Chondrocyte (in vitro differentiated cells): ENCODE measurements at regions not wholly inside any gene's neighbourhood (a gene's known extent, or its start where the extent isn't known, plus 50 kb on each side); places are given as distances from the start of the nearest gene placed in this dataset.

Source experiments
- DNase-seq: peaks from one replicate; pipeline ENCODE4 v3.0.0; 2021; ENCODE audit warnings: mixed read lengths, low spot score
- H3K27ac Mint-ChIP-seq: one replicate; pipeline ENCODE4 v1.8.0; 2021; ENCODE audit warnings: mild to moderate bottlenecking, moderate library complexity, mixed read lengths; ENCODE audit not compliant: unreplicated experiment
- H3K27me3 Mint-ChIP-seq: 2 replicates; pipeline ENCODE4 v1.8.0; 2021; ENCODE audit warnings: low read depth, mixed read lengths
- H3K36me3 Mint-ChIP-seq: 2 replicates; pipeline ENCODE4 v1.8.0; 2021; ENCODE audit warnings: low read depth, mixed read lengths
- H3K4me1 Mint-ChIP-seq: 2 replicates; pipeline ENCODE4 v1.8.0; 2021; ENCODE audit warnings: low read depth, mild to moderate bottlenecking, mixed read lengths
- H3K4me3 Mint-ChIP-seq: one replicate; pipeline ENCODE4 v1.8.0; 2021; ENCODE audit warnings: mild to moderate bottlenecking, moderate library complexity, mixed read lengths; ENCODE audit not compliant: unreplicated experiment
- H3K9me3 Mint-ChIP-seq: 2 replicates; pipeline ENCODE4 v1.8.0; 2021; ENCODE audit warnings: low read depth, mixed read lengths
- CTCF ChIP-seq: fragments of 200-600 bp; sonication (generic); IDR thresholded peaks from 2 replicates; pipeline ENCODE4 v1.5.0; 2021; ENCODE audit warnings: antibody characterized with exemption, mild to moderate bottlenecking, moderate library complexity

- H3K9me3 Mint-ChIP-seq, result peaks cover 47% of the 10 kb centered on the region
- no peak for TF ChIP-seq CTCF
- no peak overlapping the region for H3K4me3 Mint-ChIP-seq
- H3K27ac Mint-ChIP-seq, result no peak overlapping the region
- H3K27me3 Mint-ChIP-seq, result no peaks in the 10 kb centered on the region
- no peak for DNase-seq
- H3K36me3 Mint-ChIP-seq, result no peaks in the 10 kb centered on the region
- H3K4me1 Mint-ChIP-seq, result no peaks in the 10 kb centered on the region
These were observed 520.5 kb upstream of the STXBP6 start for GRCh38 chr14:25570483-25570882.

GRCh38 chr14:25557466-25557865 is 507.5 kb upstream of the STXBP6 start:
- no peak overlapping the region for H3K4me3 Mint-ChIP-seq
- no peaks in the 10 kb centered on the region for H3K27me3 Mint-ChIP-seq
- H3K4me1 Mint-ChIP-seq, result no peaks in the 10 kb centered on the region
- peaks cover 15% of the 10 kb centered on the region for H3K9me3 Mint-ChIP-seq
- no peak for DNase-seq
- no peak for TF ChIP-seq CTCF
- H3K36me3 Mint-ChIP-seq, result no peaks in the 10 kb centered on the region
- no peak overlapping the region for H3K27ac Mint-ChIP-seq

- H3K36me3 Mint-ChIP-seq, result no peaks in the 10 kb centered on the region
- H3K27ac Mint-ChIP-seq, result no peak overlapping the region
- DNase-seq, result no peak
- no peaks in the 10 kb centered on the region for H3K4me1 Mint-ChIP-seq
- no peak for TF ChIP-seq CTCF
- H3K4me3 Mint-ChIP-seq, result no peak overlapping the region
- H3K27me3 Mint-ChIP-seq, result no peaks in the 10 kb centered on the region
- H3K9me3 Mint-ChIP-seq, result peaks cover 16% of the 10 kb centered on the region
These were observed 502.9 kb upstream of the STXBP6 start for GRCh38 chr14:25552826-25553225.

GRCh38 chr14:25551674-25552073 is 501.7 kb upstream of the STXBP6 start:
- peaks cover 16% of the 10 kb centered on the region for H3K9me3 Mint-ChIP-seq
- DNase-seq, result no peak

GRCh38 chr14:25546826-25547225 is 496.9 kb upstream of the STXBP6 start:
- DNase-seq, result no peak
- no peak overlapping the region for H3K4me3 Mint-ChIP-seq
- no peak overlapping the region for H3K27ac Mint-ChIP-seq
- no peaks in the 10 kb centered on the region for H3K36me3 Mint-ChIP-seq
- no peaks in the 10 kb centered on the region for H3K4me1 Mint-ChIP-seq
- no peak for TF ChIP-seq CTCF
- H3K27me3 Mint-ChIP-seq, result no peaks in the 10 kb centered on the region
- H3K9me3 Mint-ChIP-seq, result peaks cover 18% of the 10 kb centered on the region

More at GRCh38 chr14:25551674-25552073, 501.7 kb upstream of the STXBP6 start:
- no peak for TF ChIP-seq CTCF
- Mint-ChIP-seq H3K36me3 (no peaks in the 10 kb centered on the region), H3K4me3 (no peak overlapping the region), H3K27ac (no peak overlapping the region), H3K4me1 (no peaks in the 10 kb centered on the region), H3K27me3 (no peaks in the 10 kb centered on the region)
